ENCODE measurements at regions not wholly inside any gene's neighbourhood (a gene's known extent, or its start where the extent isn't known, plus 50 kb on each side); places are given as distances from the start of the nearest gene placed in this dataset.

DNA sequence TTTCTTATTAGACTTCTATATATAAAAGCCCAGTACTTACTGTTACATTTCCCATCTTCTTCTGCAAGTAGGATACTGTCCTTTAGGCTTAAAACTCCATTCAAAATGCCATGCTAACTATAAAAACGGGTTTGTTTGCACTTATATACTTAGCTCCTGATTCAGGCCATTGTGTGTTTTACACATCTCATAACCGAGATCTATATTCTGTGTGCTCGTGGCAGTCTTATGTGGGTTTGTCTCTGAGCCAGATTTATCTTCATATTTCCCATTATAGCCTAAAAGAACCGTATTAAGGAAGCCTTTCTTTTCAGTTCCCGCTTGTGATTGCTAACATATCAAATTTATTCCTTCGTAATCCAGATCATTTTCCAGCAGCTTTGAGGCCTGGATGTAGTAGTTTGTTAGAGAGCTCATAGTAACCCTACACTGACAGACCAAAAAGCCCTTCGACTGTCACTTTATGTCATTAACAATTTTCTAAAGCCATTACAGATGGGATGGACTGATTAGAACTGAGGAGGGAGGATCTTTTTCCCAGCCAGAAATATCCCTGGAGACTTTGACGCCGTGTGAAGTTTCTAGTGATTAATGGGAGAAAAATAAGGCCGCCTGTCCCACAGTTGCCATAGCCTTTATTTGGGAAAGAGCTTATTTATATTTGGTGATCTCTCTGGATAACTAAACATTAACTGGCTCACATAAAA lies 508.5 kb downstream of the FOXG1 start:
- CTCF ChIA-PET: no interaction called here
- intact Hi-C loops (cut with micrococcal nuclease): no loop called here
- no TSS peak for BruUV-seq (replicated peaks)
- no peaks in the 10 kb centered on the region for H3K36me3 Mint-ChIP-seq (ENCODE audit: insufficient read depth, unreplicated experiment)
- H3K27ac Mint-ChIP-seq (ENCODE audit: low read depth, unreplicated experiment): no peak overlapping the region
- DNase-seq (ENCODE audit: unreplicated experiment): no peak
- no peaks in the 10 kb centered on the region for H3K4me1 Mint-ChIP-seq (ENCODE audit: insufficient read depth, unreplicated experiment)
- POLR2A ChIA-PET: no interaction called here
- H3K27me3 Mint-ChIP-seq (ENCODE audit: insufficient read depth, unreplicated experiment): peaks cover 95% of the 10 kb centered on the region
- H3K4me3 Mint-ChIP-seq (ENCODE audit: unreplicated experiment): no peak overlapping the region
- TF ChIP-seq, protein P1, sequence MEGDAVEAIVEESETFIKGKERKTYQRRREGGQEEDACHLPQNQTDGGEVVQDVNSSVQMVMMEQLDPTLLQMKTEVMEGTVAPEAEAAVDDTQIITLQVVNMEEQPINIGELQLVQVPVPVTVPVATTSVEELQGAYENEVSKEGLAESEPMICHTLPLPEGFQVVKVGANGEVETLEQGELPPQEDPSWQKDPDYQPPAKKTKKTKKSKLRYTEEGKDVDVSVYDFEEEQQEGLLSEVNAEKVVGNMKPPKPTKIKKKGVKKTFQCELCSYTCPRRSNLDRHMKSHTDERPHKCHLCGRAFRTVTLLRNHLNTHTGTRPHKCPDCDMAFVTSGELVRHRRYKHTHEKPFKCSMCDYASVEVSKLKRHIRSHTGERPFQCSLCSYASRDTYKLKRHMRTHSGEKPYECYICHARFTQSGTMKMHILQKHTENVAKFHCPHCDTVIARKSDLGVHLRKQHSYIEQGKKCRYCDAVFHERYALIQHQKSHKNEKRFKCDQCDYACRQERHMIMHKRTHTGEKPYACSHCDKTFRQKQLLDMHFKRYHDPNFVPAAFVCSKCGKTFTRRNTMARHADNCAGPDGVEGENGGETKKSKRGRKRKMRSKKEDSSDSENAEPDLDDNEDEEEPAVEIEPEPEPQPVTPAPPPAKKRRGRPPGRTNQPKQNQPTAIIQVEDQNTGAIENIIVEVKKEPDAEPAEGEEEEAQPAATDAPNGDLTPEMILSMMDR (IDR thresholded peaks at IDR 0.05; ENCODE audit: unreplicated experiment): no peak
- no peaks in the 10 kb centered on the region for H3K9me3 Mint-ChIP-seq (ENCODE audit: unreplicated experiment)

DNA sequence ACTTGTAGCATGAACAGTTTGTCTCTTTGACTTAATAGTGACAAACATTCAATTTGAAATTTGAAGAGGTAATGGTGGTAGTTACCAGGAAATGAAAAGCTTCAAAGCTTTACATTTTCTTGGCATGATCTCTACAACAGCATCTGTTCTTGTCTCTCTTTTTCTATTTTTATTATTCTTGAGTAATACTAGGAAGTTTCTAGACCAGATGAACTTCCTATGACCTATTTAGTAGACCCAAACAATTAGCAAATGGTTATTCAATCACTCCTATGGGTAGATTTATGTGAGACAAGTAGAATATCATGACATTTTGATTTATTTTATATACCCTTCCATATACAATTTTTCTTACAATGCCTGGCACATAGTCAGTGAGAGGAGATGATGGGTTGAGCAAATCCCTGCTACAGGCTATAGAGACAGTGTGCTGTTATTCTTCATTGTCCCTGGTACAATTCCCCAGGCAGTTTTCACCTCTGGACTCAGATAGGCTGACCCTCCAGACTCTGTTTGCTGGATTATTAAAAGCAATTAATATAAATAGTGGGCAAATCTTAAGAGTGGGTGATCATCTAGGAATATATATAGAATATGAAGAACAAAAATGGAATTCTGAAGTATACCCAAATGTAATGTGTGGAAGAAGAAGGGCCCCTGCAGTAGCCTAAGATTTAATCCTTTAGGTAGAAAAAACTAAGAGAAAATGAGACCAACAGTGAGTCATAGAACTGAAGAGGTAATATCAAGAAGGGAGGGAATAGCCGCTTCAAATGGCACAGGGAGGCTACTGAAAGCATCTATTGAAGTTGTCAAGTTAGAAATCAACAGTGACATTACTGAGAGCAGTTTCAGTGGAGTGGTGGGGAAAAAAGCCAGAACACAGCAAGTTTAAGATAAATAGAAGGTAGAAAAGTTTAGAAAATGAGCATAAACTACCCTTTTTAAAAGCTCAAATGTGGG lies 512.0 kb downstream of the FOXG1 start:
- peaks cover 62% of the 10 kb centered on the region for H3K27me3 Mint-ChIP-seq (ENCODE audit: insufficient read depth, unreplicated experiment)
- H3K36me3 Mint-ChIP-seq (ENCODE audit: insufficient read depth, unreplicated experiment): no peaks in the 10 kb centered on the region
- no peak for DNase-seq (ENCODE audit: unreplicated experiment)
- POLR2A ChIA-PET: no interaction called here
- TF ChIP-seq, protein P1 (IDR thresholded peaks at IDR 0.05; ENCODE audit: unreplicated experiment): no peak
- H3K4me1 Mint-ChIP-seq (ENCODE audit: insufficient read depth, unreplicated experiment): no peaks in the 10 kb centered on the region
- H3K9me3 Mint-ChIP-seq (ENCODE audit: unreplicated experiment): no peaks in the 10 kb centered on the region
- BruUV-seq (replicated peaks): no TSS peak
- CTCF ChIA-PET: interaction anchor here (0.6 kb wide), 2 partner anchors 261 to 488 kb away, joined by 3 to 4 read pairs; no protein-coding TSS in a partner anchor
- no peak overlapping the region for H3K4me3 Mint-ChIP-seq (ENCODE audit: unreplicated experiment)
- H3K27ac Mint-ChIP-seq (ENCODE audit: low read depth, unreplicated experiment): no peak overlapping the region
- intact Hi-C loops (cut with micrococcal nuclease): no loop called here

DNA sequence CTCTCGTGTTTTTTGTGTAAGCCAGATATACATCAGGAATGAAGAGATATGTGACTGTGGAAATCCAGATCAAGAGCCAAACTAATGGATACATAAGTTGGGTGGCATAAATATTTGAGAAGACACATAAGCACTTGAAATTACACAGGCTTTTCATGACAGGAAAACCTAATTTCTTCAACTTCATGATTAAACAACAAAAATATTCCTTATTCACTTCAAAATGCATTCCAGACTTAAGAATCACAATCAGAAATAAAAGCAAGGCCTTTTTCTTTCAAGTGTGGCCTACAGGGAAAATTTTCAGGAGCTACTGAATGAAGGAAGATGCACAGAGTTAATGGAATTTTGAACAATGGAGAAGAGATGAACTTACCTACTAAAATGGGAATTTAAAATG lies 515.6 kb downstream of the FOXG1 start:
- DNase-seq (ENCODE audit: unreplicated experiment): no peak
- Mint-ChIP-seq H3K9me3 (ENCODE audit: unreplicated experiment) (no peaks in the 10 kb centered on the region), H3K36me3 (ENCODE audit: insufficient read depth, unreplicated experiment) (no peaks in the 10 kb centered on the region), H3K27ac (ENCODE audit: low read depth, unreplicated experiment) (no peak overlapping the region), H3K4me1 (ENCODE audit: insufficient read depth, unreplicated experiment) (no peaks in the 10 kb centered on the region), H3K27me3 (ENCODE audit: insufficient read depth, unreplicated experiment) (peaks cover 31% of the 10 kb centered on the region), H3K4me3 (ENCODE audit: unreplicated experiment) (no peak overlapping the region)
- POLR2A ChIA-PET: no interaction called here
- TF ChIP-seq, protein P1 (IDR thresholded peaks at IDR 0.05; ENCODE audit: unreplicated experiment): no peak
- intact Hi-C loops (cut with micrococcal nuclease): no loop called here
- BruUV-seq (replicated peaks): no TSS peak
- CTCF ChIA-PET: no interaction called here

DNA sequence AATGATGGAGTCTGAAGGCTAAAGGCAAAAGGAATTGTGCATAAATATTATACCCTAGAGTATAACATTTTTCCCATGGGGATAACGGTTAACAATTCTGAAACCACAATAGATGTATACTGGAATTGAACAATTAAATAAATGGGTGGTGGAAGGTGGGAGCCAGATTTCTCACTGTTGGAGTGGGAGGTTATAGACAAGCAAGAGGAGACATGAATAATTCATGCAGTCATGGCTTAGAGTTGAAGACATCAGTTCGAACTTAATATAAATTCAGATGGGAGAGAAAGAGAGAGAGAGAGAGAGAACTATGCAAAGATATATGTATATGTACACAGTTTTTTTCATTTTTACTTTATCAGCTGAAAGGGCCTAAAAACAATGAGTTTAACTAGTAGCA lies 523.9 kb downstream of the FOXG1 start:
- Mint-ChIP-seq H3K27me3 (ENCODE audit: insufficient read depth, unreplicated experiment) (peaks cover 17% of the 10 kb centered on the region), H3K9me3 (ENCODE audit: unreplicated experiment) (no peaks in the 10 kb centered on the region), H3K4me1 (ENCODE audit: insufficient read depth, unreplicated experiment) (no peaks in the 10 kb centered on the region), H3K27ac (ENCODE audit: low read depth, unreplicated experiment) (no peak overlapping the region), H3K4me3 (ENCODE audit: unreplicated experiment) (no peak overlapping the region), H3K36me3 (ENCODE audit: insufficient read depth, unreplicated experiment) (no peaks in the 10 kb centered on the region)
- TF ChIP-seq, protein P1 (IDR thresholded peaks at IDR 0.05; ENCODE audit: unreplicated experiment): no peak
- intact Hi-C loops (cut with micrococcal nuclease): no loop called here
- ChIA-PET CTCF (no interaction called here), POLR2A (no interaction called here)
- no TSS peak for BruUV-seq (replicated peaks)
- no peak for DNase-seq (ENCODE audit: unreplicated experiment)
